ACC112 (cell line): ENCODE measurements at regions not wholly inside any gene's neighbourhood (a gene's known extent, or its start where the extent isn't known, plus 50 kb on each side); places are given as distances from the start of the nearest gene placed in this dataset.

Source experiments
- H2AFZ ChIP-seq: fragments of 200-600 bp; sonication (generic); one replicate; pipeline ENCODE4 v1.6.0; 2017; ENCODE audit warnings: antibody characterized with exemption, low read length; ENCODE audit not compliant: unreplicated experiment
- H3K27ac ChIP-seq: fragments of 200-600 bp; sonication (generic); 2 replicates; pipeline ENCODE4 v1.5.1; 2014; ENCODE audit warnings: low read depth, mild to moderate bottlenecking, antibody characterized with exemption, low read length, moderate library complexity
- H3K27me3 ChIP-seq: fragments of 200-600 bp; sonication (generic); 2 replicates; pipeline ENCODE4 v1.6.1; 2014; ENCODE audit warnings: mild to moderate bottlenecking, antibody characterized with exemption, low read length, moderate library complexity, mixed read lengths; ENCODE audit not compliant: insufficient read depth
- H3K36me3 ChIP-seq: fragments of 200-600 bp; sonication (generic); 2 replicates; pipeline ENCODE4 v1.6.1; 2016; ENCODE audit warnings: mild to moderate bottlenecking, antibody characterized with exemption, low read length, moderate library complexity, mixed read lengths; ENCODE audit not compliant: insufficient read depth
- H3K4me1 ChIP-seq: fragments of 200-600 bp; sonication (generic); one replicate; pipeline ENCODE4 v1.6.1; 2016; ENCODE audit warnings: low read length, mixed read lengths; ENCODE audit not compliant: insufficient read depth, unreplicated experiment, control insufficient read depth
- H3K4me3 ChIP-seq: fragments of 200-600 bp; sonication (generic); 2 replicates; pipeline ENCODE4 v1.5.1; 2014; ENCODE audit warnings: mild to moderate bottlenecking, low read depth, low read length
- H3K79me2 ChIP-seq: fragments of 200-600 bp; sonication (generic); one replicate; pipeline ENCODE4 v1.6.0; 2016; ENCODE audit warnings: low read length; ENCODE audit not compliant: control insufficient read depth, unreplicated experiment, insufficient read depth

- Histone ChIP-seq H3K36me3 (no peaks in the 10 kb centered on the region), H3K79me2 (no peaks in the 10 kb centered on the region), H3K4me3 (no peak overlapping the region), H3K27me3 (no peaks in the 10 kb centered on the region), H3K27ac (no peak overlapping the region), H3K4me1 (no peaks in the 10 kb centered on the region), H2AFZ (no peak overlapping the region)
These were observed 244.8 kb upstream of the PROX1 start for GRCh38 chr1:213742992-213743391.

- H3K4me3 ChIP-seq, result no peak overlapping the region
- H3K27ac ChIP-seq, result no peak overlapping the region
- H3K79me2 ChIP-seq, result no peaks in the 10 kb centered on the region
- H3K4me1 ChIP-seq, result no peaks in the 10 kb centered on the region
- no peak overlapping the region for H2AFZ ChIP-seq
- H3K27me3 ChIP-seq, result no peaks in the 10 kb centered on the region
- no peaks in the 10 kb centered on the region for H3K36me3 ChIP-seq
These were observed 243.0 kb upstream of the PROX1 start for GRCh38 chr1:213744780-213745179.

DNA sequence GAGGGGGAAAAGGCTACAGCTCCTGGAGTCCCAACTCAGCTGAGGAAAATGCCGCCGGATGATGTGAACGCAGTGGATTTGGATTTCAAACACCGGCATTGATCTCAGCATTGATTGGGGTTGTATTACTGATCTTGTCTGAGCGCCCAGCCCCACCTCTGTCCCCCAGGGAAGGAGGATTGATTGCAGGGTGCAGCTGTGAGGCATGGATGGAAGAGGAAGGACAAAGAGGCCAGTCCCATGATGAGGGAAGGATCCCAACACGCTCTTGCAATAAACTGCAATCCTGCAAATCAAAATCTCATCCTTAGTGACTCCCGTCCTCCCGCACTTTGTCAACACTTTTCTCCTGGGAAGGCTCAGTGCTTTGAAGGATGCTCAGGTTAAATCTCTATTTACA lies 242.3 kb upstream of the PROX1 start:
- Histone ChIP-seq H2AFZ (no peak overlapping the region), H3K27me3 (no peaks in the 10 kb centered on the region), H3K79me2 (no peaks in the 10 kb centered on the region), H3K4me1 (no peaks in the 10 kb centered on the region), H3K4me3 (no peak overlapping the region), H3K27ac (no peak overlapping the region), H3K36me3 (no peaks in the 10 kb centered on the region)

DNA sequence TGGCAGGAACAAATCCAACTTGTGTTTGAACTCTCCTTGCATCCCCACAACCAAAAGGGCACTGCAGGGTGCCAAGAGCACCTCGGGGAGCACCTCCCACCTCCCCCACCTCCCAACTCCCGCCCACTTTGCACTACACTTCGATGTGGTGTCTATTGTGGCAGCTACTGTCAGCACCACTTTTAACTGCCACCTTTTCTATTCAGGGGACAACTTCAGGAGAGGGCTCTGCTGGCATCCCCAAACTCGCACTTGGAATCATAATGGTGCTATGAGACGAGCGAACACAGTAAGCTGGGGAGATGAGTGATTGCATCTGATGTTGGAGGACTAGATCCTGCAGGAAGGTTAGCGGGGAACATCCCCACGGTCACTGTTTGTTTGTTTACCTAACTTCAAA lies 238.2 kb upstream of the PROX1 start:
- Histone ChIP-seq H3K27ac (no peak overlapping the region), H2AFZ (no peak overlapping the region), H3K27me3 (no peaks in the 10 kb centered on the region), H3K4me3 (no peak overlapping the region), H3K79me2 (no peaks in the 10 kb centered on the region), H3K36me3 (no peaks in the 10 kb centered on the region), H3K4me1 (no peaks in the 10 kb centered on the region)

- H3K36me3 ChIP-seq, result no peaks in the 10 kb centered on the region
- no peak overlapping the region for H2AFZ ChIP-seq
- H3K79me2 ChIP-seq, result no peaks in the 10 kb centered on the region
- H3K27ac ChIP-seq, result no peak overlapping the region
- no peaks in the 10 kb centered on the region for H3K27me3 ChIP-seq
- no peak overlapping the region for H3K4me3 ChIP-seq
- H3K4me1 ChIP-seq, result no peaks in the 10 kb centered on the region
These were observed 237.3 kb upstream of the PROX1 start for GRCh38 chr1:213750231-213751063.

GRCh38 chr1:213751064-213751397 lies 236.7 kb upstream of the PROX1 start:
- no peak overlapping the region for H3K4me3 ChIP-seq
- H3K27ac ChIP-seq, result no peak overlapping the region
- no peaks in the 10 kb centered on the region for H3K4me1 ChIP-seq
- no peaks in the 10 kb centered on the region for H3K36me3 ChIP-seq
- no peaks in the 10 kb centered on the region for H3K27me3 ChIP-seq
- H2AFZ ChIP-seq, result no peak overlapping the region
- no peaks in the 10 kb centered on the region for H3K79me2 ChIP-seq

- H2AFZ ChIP-seq, result no peak overlapping the region
- no peaks in the 10 kb centered on the region for H3K4me1 ChIP-seq
- H3K27ac ChIP-seq, result no peak overlapping the region
- no peaks in the 10 kb centered on the region for H3K27me3 ChIP-seq
- H3K36me3 ChIP-seq, result no peaks in the 10 kb centered on the region
- H3K79me2 ChIP-seq, result no peaks in the 10 kb centered on the region
- H3K4me3 ChIP-seq, result no peak overlapping the region
These were observed 228.2 kb upstream of the PROX1 start for GRCh38 chr1:213759359-213760181.

DNA sequence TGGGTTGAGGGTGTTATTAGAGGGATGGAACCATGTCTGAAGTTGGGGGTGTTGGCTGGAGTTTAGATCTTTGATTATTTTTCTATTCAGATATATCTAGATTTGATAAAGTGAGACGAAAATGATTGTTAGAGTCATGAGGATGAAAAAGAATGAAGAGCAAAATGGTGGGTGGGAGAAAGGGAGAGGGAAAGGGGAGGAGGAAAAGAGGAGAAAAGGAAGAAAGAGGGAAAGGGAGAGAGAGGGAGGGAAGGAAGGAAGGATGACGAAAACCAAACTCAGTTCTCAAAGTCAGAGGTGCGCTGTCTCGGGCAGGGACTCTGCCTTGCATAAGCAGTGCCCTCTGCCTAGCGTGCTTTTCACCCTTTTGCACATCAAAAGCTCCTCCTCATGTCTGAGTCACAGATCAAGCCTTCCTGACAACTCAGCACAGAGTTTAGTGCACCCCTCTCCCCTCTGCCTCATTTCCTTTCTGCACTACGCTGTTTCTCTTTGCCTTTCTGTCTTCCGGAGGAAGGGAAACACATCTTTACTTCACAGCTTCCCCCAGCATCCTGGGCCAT lies 225.8 kb upstream of the PROX1 start:
- H3K4me3 ChIP-seq, result no peak overlapping the region
- H2AFZ ChIP-seq, result no peak overlapping the region

DNA sequence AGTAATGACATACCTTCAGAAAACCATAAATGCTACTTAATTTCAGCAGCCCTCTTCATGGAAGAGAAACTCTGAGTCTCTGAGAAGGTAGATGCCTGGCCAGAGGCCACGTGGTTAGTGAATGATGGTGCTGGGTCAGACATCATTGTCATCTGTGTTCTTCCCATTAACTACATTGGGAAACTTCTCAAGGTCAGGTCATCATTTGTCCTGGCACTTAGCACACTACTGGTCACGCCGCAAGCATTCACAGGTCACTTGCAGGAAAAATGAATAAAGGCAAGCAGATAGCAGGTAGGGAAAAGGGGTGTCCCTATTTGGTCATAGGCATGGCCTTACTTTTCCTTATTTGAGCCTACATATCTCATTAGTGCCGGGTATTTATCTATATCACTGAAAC lies 220.1 kb upstream of the PROX1 start:
- H3K4me3 ChIP-seq, result no peak overlapping the region
- H2AFZ ChIP-seq, result no peak overlapping the region
- H3K27ac ChIP-seq, result no peak overlapping the region
- H3K4me1 ChIP-seq, result no peaks in the 10 kb centered on the region
- no peaks in the 10 kb centered on the region for H3K27me3 ChIP-seq
- no peaks in the 10 kb centered on the region for H3K79me2 ChIP-seq
- H3K36me3 ChIP-seq, result no peaks in the 10 kb centered on the region

More for the DNA sequence above, 225.8 kb upstream of the PROX1 start:
- Histone ChIP-seq H3K27me3 (no peaks in the 10 kb centered on the region), H3K36me3 (no peaks in the 10 kb centered on the region), H3K4me1 (no peaks in the 10 kb centered on the region), H3K27ac (no peak overlapping the region), H3K79me2 (no peaks in the 10 kb centered on the region)

- H3K27ac ChIP-seq, result no peak overlapping the region
- H3K4me1 ChIP-seq, result no peaks in the 10 kb centered on the region
- H3K27me3 ChIP-seq, result no peaks in the 10 kb centered on the region
- no peaks in the 10 kb centered on the region for H3K36me3 ChIP-seq
- no peak overlapping the region for H2AFZ ChIP-seq
- no peak overlapping the region for H3K4me3 ChIP-seq
- no peaks in the 10 kb centered on the region for H3K79me2 ChIP-seq
These were observed 215.4 kb upstream of the PROX1 start for GRCh38 chr1:213772128-213773063.
